AG09309 (cell line): ENCODE measurements at regions not wholly inside any gene's neighbourhood (a gene's known extent, or its start where the extent isn't known, plus 50 kb on each side); places are given as distances from the start of the nearest gene placed in this dataset.

Experiments
- DNase-seq: peaks from one replicate; pipeline ENCODE4 v3.0.0-alpha.2; 2010; ENCODE audit warnings: low read depth
- H3K4me3 ChIP-seq: 2 replicates; pipeline ENCODE4 v1.5.1; 2011; ENCODE audit warnings: mild to moderate bottlenecking, low read depth, low read length, moderate library complexity; ENCODE audit not compliant: control insufficient read depth
- TF ChIP-seq, protein P1 (sequence below): IDR thresholded peaks from 2 replicates; pipeline ENCODE4 v1.5.1; 2011; ENCODE audit warnings: mild to moderate bottlenecking, low read depth, low read length, inconsistent platforms; ENCODE audit not compliant: insufficient read depth, control insufficient read depth; ENCODE audit errors: missing control alignments

DNA sequence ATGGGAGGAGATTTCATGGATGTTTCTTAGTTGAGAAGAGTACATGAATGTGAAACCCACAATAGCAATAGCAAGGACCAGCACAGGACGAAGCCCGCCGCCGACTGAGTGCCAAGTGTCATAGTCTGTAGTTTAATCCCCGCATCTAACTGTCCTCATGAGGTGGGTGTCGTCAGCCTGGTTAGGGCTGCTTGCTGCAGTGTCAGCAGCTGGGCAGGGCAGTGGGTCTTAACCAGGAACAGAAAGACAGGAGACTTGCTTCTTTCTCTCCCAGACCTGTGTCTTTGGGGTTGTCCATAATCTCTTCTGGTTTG, 146.6 kb downstream of the VAPA start:
- DNase-seq, result no peak
- H3K4me3 ChIP-seq, result no peak overlapping the region
- TF ChIP-seq, protein P1, sequence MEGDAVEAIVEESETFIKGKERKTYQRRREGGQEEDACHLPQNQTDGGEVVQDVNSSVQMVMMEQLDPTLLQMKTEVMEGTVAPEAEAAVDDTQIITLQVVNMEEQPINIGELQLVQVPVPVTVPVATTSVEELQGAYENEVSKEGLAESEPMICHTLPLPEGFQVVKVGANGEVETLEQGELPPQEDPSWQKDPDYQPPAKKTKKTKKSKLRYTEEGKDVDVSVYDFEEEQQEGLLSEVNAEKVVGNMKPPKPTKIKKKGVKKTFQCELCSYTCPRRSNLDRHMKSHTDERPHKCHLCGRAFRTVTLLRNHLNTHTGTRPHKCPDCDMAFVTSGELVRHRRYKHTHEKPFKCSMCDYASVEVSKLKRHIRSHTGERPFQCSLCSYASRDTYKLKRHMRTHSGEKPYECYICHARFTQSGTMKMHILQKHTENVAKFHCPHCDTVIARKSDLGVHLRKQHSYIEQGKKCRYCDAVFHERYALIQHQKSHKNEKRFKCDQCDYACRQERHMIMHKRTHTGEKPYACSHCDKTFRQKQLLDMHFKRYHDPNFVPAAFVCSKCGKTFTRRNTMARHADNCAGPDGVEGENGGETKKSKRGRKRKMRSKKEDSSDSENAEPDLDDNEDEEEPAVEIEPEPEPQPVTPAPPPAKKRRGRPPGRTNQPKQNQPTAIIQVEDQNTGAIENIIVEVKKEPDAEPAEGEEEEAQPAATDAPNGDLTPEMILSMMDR, result no peak

DNA sequence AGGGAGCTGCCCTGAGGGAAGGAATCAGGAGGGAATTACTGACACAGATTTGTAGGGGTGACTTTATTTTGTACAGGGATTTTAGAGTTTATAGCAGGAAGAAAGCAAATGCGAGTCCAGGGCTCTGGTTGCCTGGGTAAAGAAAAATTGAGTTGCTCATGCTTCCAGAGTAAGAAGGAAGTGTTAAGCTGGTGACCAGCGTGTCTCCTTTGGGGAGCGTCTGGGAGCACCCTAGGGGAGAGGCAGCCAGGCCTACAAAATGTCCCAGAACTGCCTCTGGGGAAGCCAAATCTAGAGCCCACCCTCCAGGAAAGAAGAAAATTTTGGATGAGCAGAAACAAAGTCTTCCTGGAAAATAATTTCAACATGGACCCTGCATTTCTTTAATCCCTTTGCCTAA, 147.0 kb downstream of the VAPA start:
- H3K4me3 ChIP-seq, result no peak overlapping the region
- no peak for DNase-seq
- TF ChIP-seq, protein P1, result no peak

- TF ChIP-seq, protein P1, result no peak
- no peak for DNase-seq
- H3K4me3 ChIP-seq, result no peak overlapping the region
Measured at GRCh38 chr18:10061566-10062140, 147.8 kb downstream of the VAPA start.

DNA sequence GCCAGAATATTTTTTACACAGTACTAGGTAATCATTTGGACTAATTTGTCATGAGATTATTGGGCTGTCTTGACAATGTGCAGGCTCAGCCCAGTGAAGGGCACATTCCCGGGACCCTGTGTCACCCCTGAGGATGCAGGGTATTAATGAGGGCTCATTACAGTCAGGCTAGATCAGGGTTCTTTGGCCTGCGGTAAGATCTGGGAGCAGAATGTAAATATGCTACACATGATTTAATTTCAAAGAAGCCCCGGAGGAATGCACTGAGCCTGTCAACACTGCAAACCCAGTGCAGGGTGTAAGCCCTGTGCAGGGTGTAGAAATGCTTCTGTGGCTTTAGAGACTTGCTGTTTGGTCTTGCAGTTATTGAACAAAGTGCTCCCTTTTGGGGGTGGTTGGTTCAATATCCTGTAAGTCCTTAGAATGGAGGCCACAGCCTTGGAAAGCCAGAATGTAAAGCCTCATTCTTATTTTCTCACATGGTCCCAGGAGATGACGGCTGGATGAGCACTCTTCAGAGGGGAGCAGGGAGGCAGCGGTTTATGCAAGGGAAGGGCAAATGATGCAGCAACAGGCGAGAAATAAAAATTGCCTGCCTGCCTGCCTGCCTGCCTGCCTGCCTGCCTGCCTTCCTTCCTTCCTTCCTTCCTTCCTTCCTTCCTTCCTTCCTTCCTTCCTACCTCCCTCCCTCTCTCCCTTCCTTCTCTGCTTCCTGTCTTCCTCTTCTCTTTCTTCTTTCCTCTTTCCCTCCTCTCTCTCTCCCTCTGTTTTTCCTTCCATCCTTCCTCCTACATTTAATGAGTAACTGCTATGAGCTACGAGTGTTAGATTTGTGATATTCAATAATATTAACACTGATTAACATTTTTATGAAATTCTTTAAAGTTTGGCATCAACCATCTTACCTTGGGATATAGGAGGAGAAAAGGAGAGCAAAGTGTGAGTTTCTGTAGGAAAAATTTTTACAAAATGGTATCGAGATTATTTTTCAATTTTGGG, 148.8 kb downstream of the VAPA start:
- TF ChIP-seq, protein P1, result no peak
- no peak overlapping the region for H3K4me3 ChIP-seq
- no peak for DNase-seq

- TF ChIP-seq, protein P1, result no peak
- no peak for DNase-seq
- H3K4me3 ChIP-seq, result no peak overlapping the region
Measured at GRCh38 chr18:10063489-10063888, 149.7 kb downstream of the VAPA start.

DNA sequence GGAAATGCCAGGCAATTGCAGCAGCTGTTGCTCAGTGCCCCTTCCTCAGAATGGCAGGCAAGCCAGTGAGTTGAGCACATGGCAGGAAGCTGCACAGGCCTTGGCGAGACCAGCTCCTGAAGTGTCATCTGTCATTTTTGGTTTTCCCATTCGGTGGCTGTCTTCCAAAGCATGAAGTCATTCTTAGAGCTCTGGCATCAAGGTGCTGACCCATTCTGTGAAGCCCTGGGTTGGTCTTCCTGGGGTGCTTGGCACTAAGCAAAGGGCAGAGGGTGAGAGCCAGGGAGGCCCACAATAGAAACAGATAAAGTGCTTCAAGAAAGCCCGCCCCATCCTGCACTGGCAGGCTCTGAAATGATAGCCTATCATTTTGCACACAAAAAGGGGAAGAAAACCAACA, 150.5 kb downstream of the VAPA start:
- TF ChIP-seq, protein P1, result no peak
- no peak overlapping the region for H3K4me3 ChIP-seq
- no peak for DNase-seq
